ENCODE measurements at regions not wholly inside any gene's neighbourhood (a gene's known extent, or its start where the extent isn't known, plus 50 kb on each side); places are given as distances from the start of the nearest gene placed in this dataset.
"Not testable (repeated sequence)": the region's sequence is repeated elsewhere in the genome, so short reads cannot be mapped to it uniquely, and the experiment has no call there.

DNA sequence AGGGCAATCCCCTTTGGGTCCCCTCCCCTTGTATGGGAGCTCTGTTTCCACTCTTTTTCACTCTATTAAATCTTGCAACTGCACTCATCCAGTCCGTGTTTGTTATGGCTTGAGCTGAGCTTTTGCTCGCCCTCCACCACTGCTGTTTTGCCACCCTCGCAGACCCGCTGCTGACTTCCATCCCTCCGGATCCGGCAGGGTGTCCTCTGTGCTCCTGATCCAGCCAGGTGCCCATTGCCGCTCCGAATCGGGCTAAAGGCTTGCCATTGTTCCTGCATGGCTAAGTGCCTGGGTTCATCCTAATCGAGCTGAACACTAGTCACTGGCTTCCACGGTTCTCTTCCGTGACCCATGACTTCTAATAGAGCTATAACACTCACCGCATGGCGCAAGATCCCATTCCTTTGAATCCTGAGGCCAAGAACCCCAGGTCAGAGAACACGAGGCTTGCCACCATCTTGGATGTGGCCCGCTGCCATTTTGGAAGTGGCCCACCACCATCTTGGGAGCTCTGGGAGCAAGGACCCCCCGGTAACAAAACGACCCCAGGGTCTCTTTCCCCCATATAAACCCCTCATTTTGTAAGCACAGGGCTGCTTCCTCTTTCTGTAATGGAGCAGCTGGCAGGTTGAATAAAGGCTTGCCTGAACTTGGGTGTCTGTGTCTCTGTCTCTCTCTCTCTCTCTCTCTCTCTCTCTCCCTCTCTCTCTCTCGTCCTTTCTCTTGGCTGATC lies 1166.2 kb downstream of the TAF11L14 start:
- TF ChIP-seq CTCF (IDR thresholded peaks at IDR 0.05) (no peak), ZFX (IDR thresholded peaks at IDR 0.05; ENCODE audit: borderline replicate concordance) (no peak)
- no peak overlapping the region for H3K27ac ChIP-seq

- H3K27ac ChIP-seq = not testable (repeated sequence)
These were observed 1167.2 kb downstream of the TAF11L14 start for GRCh38 chr5:18801413-18801812.

- no peak overlapping the region for H3K27ac ChIP-seq
- TF ChIP-seq CTCF (IDR thresholded peaks at IDR 0.05) (no peak), ZFX (IDR thresholded peaks at IDR 0.05; ENCODE audit: borderline replicate concordance) (no peak)
These were observed 1168.1 kb downstream of the TAF11L14 start for GRCh38 chr5:18802336-18802735.

DNA sequence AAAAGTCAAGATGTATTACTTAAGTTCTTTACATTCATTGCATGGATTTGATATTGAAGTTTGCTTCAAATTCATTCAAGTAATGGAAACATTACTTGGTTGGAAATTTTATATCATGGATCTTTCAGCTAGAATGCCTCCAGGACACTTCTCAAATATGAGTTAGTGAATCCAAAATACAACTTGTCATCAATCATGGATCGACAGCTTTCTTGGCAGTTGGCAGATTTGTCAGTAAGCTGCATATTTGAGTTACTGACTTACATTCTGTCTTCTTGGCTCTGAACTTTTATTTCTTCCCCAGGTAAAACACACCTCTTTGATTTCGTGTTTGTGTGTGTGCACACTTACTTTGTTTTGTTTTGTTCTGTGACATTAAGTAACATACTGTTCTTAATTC lies 1171.1 kb downstream of the TAF11L14 start:
- TF ChIP-seq CTCF (IDR thresholded peaks at IDR 0.05) = no peak
- TF ChIP-seq ZFX (IDR thresholded peaks at IDR 0.05; ENCODE audit: borderline replicate concordance) = no peak
- H3K27ac ChIP-seq = no peak overlapping the region

DNA sequence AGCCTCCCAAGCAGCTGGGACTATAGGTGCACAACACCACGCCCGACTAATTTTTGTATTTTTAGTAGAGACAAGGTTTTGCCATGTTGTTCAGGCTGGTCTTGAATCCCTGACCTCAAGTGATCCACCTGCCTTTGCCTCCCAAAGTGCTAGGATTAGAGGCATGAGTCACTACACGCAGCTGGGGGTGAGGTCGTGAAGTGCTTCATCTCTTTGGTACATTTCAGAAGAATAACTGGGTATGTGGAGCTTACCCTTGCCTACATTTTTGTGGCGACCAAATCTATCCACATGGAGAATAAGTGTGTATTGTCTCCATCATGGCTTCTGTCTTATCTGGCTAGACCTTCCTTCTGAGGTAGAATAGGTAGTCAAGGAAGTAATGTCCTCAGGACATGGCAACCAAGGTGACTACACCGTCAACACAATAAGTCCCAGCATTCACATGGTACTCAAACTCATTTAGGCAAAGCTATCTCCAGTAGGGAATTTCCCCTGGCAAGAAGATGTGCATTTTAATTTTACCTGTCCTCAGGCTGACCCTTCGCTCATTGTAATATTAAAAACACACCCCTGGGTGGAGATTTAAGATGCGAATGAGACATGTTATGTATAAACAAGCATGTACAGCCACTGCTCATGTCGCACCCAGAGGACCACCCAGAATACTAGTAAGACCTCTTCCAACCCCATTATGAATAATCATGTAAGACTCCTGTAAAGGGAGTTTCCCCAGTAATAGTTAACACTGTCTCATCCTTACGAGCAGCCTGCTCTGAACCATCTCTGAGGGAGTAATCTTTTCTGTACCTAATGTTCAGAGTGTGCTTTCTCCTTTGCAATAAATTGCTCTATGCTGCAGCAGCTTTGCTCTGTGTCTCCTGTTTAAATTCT lies 1173.2 kb downstream of the TAF11L14 start:
- H3K27ac ChIP-seq = no peak overlapping the region
- TF ChIP-seq ZFX (IDR thresholded peaks at IDR 0.05; ENCODE audit: borderline replicate concordance) = no peak
- TF ChIP-seq CTCF (IDR thresholded peaks at IDR 0.05) = no peak

- H3K27ac ChIP-seq = no peak overlapping the region
- TF ChIP-seq ZFX (IDR thresholded peaks at IDR 0.05; ENCODE audit: borderline replicate concordance) = no peak
- no peak for TF ChIP-seq CTCF (IDR thresholded peaks at IDR 0.05)
These were observed 1176.3 kb downstream of the CDH18 start for GRCh38 chr5:18811661-18812060.

DNA sequence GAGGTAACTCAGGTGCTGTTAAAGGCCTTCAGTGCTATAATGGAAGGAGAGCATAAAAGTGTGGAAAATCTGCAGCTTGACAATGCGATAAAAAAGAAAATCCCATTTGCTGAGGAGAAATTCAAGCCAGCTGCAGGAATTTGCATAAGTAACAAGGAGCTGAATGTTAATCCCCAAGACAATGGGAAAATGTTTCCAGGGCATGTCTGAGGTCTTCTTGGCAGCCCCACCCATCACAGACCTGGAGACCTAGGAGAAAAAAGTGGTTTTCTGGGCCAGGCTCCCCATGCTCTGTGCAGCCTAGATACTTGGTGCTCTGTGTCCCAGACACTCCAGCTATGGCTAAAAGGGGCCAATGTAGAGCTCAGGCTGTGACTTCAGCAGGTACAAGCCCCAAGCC lies 1159.6 kb downstream of the CDH18 start:
- TF ChIP-seq CTCF (IDR thresholded peaks at IDR 0.05) (no peak), ZFX (IDR thresholded peaks at IDR 0.05; ENCODE audit: borderline replicate concordance) (no peak)
- H3K27ac ChIP-seq = no peak overlapping the region

Measured in 22Rv1 (cell line).